ENCODE measurements at regions not wholly inside any gene's neighbourhood (a gene's known extent, or its start where the extent isn't known, plus 50 kb on each side); places are given as distances from the start of the nearest gene placed in this dataset.

DNA sequence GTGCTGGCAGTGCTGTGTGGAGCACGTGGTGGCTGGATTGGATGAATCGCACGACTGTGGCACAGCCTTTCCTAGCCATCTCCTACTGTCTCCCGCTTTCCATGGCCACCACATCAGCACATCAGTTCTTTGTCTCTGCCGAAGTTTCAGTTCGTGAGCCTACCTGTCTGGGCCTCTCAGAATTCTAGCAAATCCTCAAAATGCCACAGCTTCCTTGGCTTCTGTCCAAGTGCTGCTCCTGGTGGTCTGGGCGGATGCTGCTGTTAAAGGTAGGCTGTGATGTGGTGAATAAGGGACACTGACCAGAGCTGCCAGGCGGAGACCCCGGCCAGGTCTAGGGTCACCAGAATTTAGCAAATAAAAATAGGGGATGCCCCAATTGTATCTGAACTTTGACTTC lies 237.4 kb downstream of the LPIN1 start:
- FAIRE-seq (no peak), DNase-seq (ENCODE audit: low read depth, low spot score) (no peak)
- H3K4me3 ChIP-seq (ENCODE audit: control insufficient read depth in 2 of 3, extremely low read depth in 1 of 3, insufficient read depth in 2 of 3, low read depth in 1 of 3, low read length in 3 of 3) = no peak overlapping the region
- H3K27ac ChIP-seq (ENCODE audit: control insufficient read depth, insufficient read depth, low read length) = no peak overlapping the region
- TF ChIP-seq, protein P1, sequence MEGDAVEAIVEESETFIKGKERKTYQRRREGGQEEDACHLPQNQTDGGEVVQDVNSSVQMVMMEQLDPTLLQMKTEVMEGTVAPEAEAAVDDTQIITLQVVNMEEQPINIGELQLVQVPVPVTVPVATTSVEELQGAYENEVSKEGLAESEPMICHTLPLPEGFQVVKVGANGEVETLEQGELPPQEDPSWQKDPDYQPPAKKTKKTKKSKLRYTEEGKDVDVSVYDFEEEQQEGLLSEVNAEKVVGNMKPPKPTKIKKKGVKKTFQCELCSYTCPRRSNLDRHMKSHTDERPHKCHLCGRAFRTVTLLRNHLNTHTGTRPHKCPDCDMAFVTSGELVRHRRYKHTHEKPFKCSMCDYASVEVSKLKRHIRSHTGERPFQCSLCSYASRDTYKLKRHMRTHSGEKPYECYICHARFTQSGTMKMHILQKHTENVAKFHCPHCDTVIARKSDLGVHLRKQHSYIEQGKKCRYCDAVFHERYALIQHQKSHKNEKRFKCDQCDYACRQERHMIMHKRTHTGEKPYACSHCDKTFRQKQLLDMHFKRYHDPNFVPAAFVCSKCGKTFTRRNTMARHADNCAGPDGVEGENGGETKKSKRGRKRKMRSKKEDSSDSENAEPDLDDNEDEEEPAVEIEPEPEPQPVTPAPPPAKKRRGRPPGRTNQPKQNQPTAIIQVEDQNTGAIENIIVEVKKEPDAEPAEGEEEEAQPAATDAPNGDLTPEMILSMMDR (optimal IDR thresholded peaks at IDR 0.05 in 1 of 3, IDR thresholded peaks at IDR 0.05 in 1 of 3, conservative IDR thresholded peaks at IDR 0.05 in 1 of 3; ENCODE audit: extremely low read depth in 1 of 3, insufficient read depth in 2 of 3, low read length in 3 of 3) = no peak
- TF ChIP-seq EZH2 (IDR thresholded peaks at IDR 0.05; ENCODE audit: low read length) = no peak
- no peak overlapping the region for H2AFZ ChIP-seq (ENCODE audit: control insufficient read depth, low read length)
- no peaks in the 10 kb centered on the region for H3K9me1 ChIP-seq (ENCODE audit: control insufficient read depth, extremely low read depth, insufficient read depth, low read length)
- H3K4me2 ChIP-seq (ENCODE audit: control insufficient read depth, extremely low read depth, insufficient read depth, low read depth, low read length) = no peak overlapping the region
- H4K20me1 ChIP-seq (ENCODE audit: control insufficient read depth, extremely low read depth, insufficient read depth, low read length) = no peaks in the 10 kb centered on the region
- dilution Hi-C loops (cut with MboI; ENCODE audit: extremely low pct_ligation_motif_present, low sequenced_read_pairs) = no loop called here
- H3K79me2 ChIP-seq (ENCODE audit: control insufficient read depth, insufficient read depth, low read length) = no peaks in the 10 kb centered on the region
- H3K36me3 ChIP-seq (ENCODE audit: control insufficient read depth in 2 of 2, extremely low read depth in 1 of 2, insufficient read depth in 2 of 2, low read length in 2 of 2) = no peaks in the 10 kb centered on the region
- H3K27me3 ChIP-seq (ENCODE audit: control insufficient read depth, extremely low read depth, insufficient read depth, low read length) = peaks cover 4% of the 10 kb centered on the region
- no peaks in the 10 kb centered on the region for H3K4me1 ChIP-seq (ENCODE audit: control insufficient read depth, extremely low read depth, insufficient read depth, low read length)
- no peaks in the 10 kb centered on the region for H3K9me3 ChIP-seq (ENCODE audit: control insufficient read depth, low read depth, low read length)
- no peak overlapping the region for H3K9ac ChIP-seq (ENCODE audit: control insufficient read depth, extremely low read depth, insufficient read depth, low read length)

DNA sequence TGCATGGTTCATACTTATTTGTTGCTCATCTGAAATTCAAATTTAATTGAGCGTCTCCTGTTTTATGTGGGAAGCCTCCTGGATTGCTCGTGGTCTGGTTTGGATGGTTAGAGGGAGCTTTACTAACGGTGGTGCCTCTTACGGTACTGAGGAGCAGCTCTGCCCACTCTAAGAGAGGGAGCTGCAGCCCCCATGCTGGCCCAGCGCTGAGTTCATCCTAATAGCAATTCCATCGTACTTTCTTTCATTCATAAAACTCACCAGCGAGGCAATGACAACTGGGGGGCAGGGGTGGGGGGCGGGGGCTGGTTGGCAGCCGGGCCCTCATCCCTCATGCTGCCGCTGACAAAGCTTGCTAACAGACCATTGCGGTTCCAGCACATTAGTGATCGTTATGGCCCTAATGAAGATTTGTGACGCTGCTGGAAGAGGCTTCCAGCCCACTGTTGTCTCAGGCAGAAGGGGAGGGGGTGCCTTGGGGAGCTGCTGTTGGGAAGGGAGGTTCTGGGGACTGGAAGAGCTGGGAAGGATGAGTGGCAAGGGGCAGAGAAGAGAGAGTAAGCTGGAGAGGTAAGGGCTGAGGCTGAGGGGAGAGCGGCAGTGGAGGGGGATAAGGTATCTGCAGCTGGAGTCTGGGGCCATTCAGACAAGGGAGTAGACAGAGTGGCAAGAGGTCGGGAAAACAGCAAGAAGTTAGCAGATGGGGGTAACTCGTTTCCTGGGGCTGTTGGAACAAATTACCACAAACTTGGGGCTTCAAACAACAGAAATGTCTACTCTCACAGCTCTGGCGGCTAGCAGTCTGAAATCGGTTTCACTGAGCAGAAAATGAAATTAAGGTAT lies 238.1 kb downstream of the LPIN1 start:
- no peaks in the 10 kb centered on the region for H3K36me3 ChIP-seq (ENCODE audit: control insufficient read depth in 2 of 2, extremely low read depth in 1 of 2, insufficient read depth in 2 of 2, low read length in 2 of 2)

More for the DNA sequence above, 238.1 kb downstream of the LPIN1 start:
- dilution Hi-C loops (cut with MboI; ENCODE audit: extremely low pct_ligation_motif_present, low sequenced_read_pairs) = no loop called here
- FAIRE-seq (no peak), DNase-seq (ENCODE audit: low read depth, low spot score) (no peak)
- Histone ChIP-seq H3K4me1 (ENCODE audit: control insufficient read depth, extremely low read depth, insufficient read depth, low read length) (no peaks in the 10 kb centered on the region), H3K79me2 (ENCODE audit: control insufficient read depth, insufficient read depth, low read length) (no peaks in the 10 kb centered on the region), H3K9me1 (ENCODE audit: control insufficient read depth, extremely low read depth, insufficient read depth, low read length) (no peaks in the 10 kb centered on the region), H4K20me1 (ENCODE audit: control insufficient read depth, extremely low read depth, insufficient read depth, low read length) (no peaks in the 10 kb centered on the region), H3K4me2 (ENCODE audit: control insufficient read depth, extremely low read depth, insufficient read depth, low read depth, low read length) (no peak overlapping the region), H2AFZ (ENCODE audit: control insufficient read depth, low read length) (no peak overlapping the region), H3K27ac (ENCODE audit: control insufficient read depth, insufficient read depth, low read length) (no peak overlapping the region), H3K9ac (ENCODE audit: control insufficient read depth, extremely low read depth, insufficient read depth, low read length) (no peak overlapping the region), H3K4me3 (ENCODE audit: control insufficient read depth in 2 of 3, extremely low read depth in 1 of 3, insufficient read depth in 2 of 3, low read depth in 1 of 3, low read length in 3 of 3) (no peak overlapping the region), H3K27me3 (ENCODE audit: control insufficient read depth, extremely low read depth, insufficient read depth, low read length) (peaks cover 4% of the 10 kb centered on the region), H3K9me3 (ENCODE audit: control insufficient read depth, low read depth, low read length) (no peaks in the 10 kb centered on the region)
- TF ChIP-seq EZH2 (IDR thresholded peaks at IDR 0.05; ENCODE audit: low read length) = no peak
- TF ChIP-seq, protein P1 (optimal IDR thresholded peaks at IDR 0.05 in 1 of 3, IDR thresholded peaks at IDR 0.05 in 1 of 3, conservative IDR thresholded peaks at IDR 0.05 in 1 of 3; ENCODE audit: extremely low read depth in 1 of 3, insufficient read depth in 2 of 3, low read length in 3 of 3) = no peak
